Large intestine (tissue), 3 donors: ENCODE measurements at regions not wholly inside any gene's neighbourhood (a gene's known extent, or its start where the extent isn't known, plus 50 kb on each side); places are given as distances from the start of the nearest gene placed in this dataset.
"Not testable (repeated sequence)": the region's sequence is repeated elsewhere in the genome, so short reads cannot be mapped to it uniquely, and the experiment has no call there.

Experiments used
- DNase-seq, 2 donors: peaks; one replicate each; pipeline versions ENCODE4 v3.0.0 to v3.0.0-alpha.2; 2013
- H3K27ac ChIP-seq: one replicate; pipeline ENCODE4 v1.5.1; 2013; ENCODE audit warnings: low read length
- H3K27me3 ChIP-seq: 2 replicates; pipeline ENCODE4 v1.6.1; 2013; ENCODE audit warnings: low read length; ENCODE audit not compliant: control insufficient read depth, insufficient read depth
- H3K36me3 ChIP-seq: 2 replicates; pipeline ENCODE4 v1.6.1; 2013; ENCODE audit warnings: low read length; ENCODE audit not compliant: control insufficient read depth, insufficient read depth
- H3K4me1 ChIP-seq: one replicate; pipeline ENCODE4 v1.6.1; 2013; ENCODE audit warnings: low read length; ENCODE audit not compliant: control insufficient read depth, insufficient read depth
- H3K4me3 ChIP-seq: one replicate; pipeline ENCODE4 v1.5.1; 2013; ENCODE audit warnings: low read length
- H3K9me3 ChIP-seq: one replicate; pipeline ENCODE4 v1.6.1; 2013; ENCODE audit warnings: mild to moderate bottlenecking, low read depth, low read length, moderate library complexity; ENCODE audit not compliant: control insufficient read depth
- WGBS: methylation state at CpG from one replicate; pipeline ENCODE4 v1.1.5; 2013; ENCODE audit warnings: low lambda C conversion rate; ENCODE audit not compliant: insufficient coverage; 5-methylcytosine and 5-hydroxymethylcytosine counted together

GRCh38 chr4:30868111-30868895, 148.1 kb downstream of the PCDH7 start:
- H3K36me3 ChIP-seq, result no peaks in the 10 kb centered on the region
- H3K4me3 ChIP-seq, result no peak overlapping the region
- no peaks in the 10 kb centered on the region for H3K9me3 ChIP-seq
- H3K27ac ChIP-seq, result no peak overlapping the region
- no peaks in the 10 kb centered on the region for H3K27me3 ChIP-seq
- 92% methylated on average over 2 of the region's 5 CpGs for WGBS
- peaks cover 3% of the 10 kb centered on the region for H3K4me1 ChIP-seq
- peak in 1 of 2 donors; percentile 17 for DNase-seq

GRCh38 chr4:30869387-30869786, 149.2 kb downstream of the PCDH7 start:
- H3K36me3 ChIP-seq, H3K27me3 ChIP-seq, H3K4me3 ChIP-seq, DNase-seq, H3K4me1 ChIP-seq, H3K9me3 ChIP-seq, H3K27ac ChIP-seq: not testable (repeated sequence)
- WGBS, result no CpG with 5 or more reads among the region's 1 CpG

GRCh38 chr4:30870513-30870912, 150.3 kb downstream of the PCDH7 start:
- no peak for DNase-seq

GRCh38 chr4:30875658-30876269, 155.6 kb downstream of the PCDH7 start:
- DNase-seq, result no peak
- WGBS, result 71% methylated on average over 2 of the region's 3 CpGs
- H3K27me3 ChIP-seq, result no peaks in the 10 kb centered on the region
- no peaks in the 10 kb centered on the region for H3K4me1 ChIP-seq
- H3K9me3 ChIP-seq, result no peaks in the 10 kb centered on the region
- no peak overlapping the region for H3K4me3 ChIP-seq
- H3K36me3 ChIP-seq, result no peaks in the 10 kb centered on the region
- H3K27ac ChIP-seq, result no peak overlapping the region

More at GRCh38 chr4:30870513-30870912, 150.3 kb downstream of the PCDH7 start:
- H3K36me3 ChIP-seq, result no peaks in the 10 kb centered on the region
- WGBS, result 100% methylated on average over 1 of the region's 2 CpGs
- no peaks in the 10 kb centered on the region for H3K9me3 ChIP-seq
- no peaks in the 10 kb centered on the region for H3K27me3 ChIP-seq
- H3K4me3 ChIP-seq, result no peak overlapping the region
- H3K27ac ChIP-seq, result no peak overlapping the region
- H3K4me1 ChIP-seq, result peaks cover 3% of the 10 kb centered on the region

GRCh38 chr4:30879855-30880598, 159.9 kb downstream of the PCDH7 start:
- no peaks in the 10 kb centered on the region for H3K9me3 ChIP-seq
- no peaks in the 10 kb centered on the region for H3K4me1 ChIP-seq
- no peaks in the 10 kb centered on the region for H3K36me3 ChIP-seq
- H3K27me3 ChIP-seq, result no peaks in the 10 kb centered on the region
- H3K4me3 ChIP-seq, result no peak overlapping the region
- H3K27ac ChIP-seq, result no peak overlapping the region
- no peak for DNase-seq

- H3K4me1 ChIP-seq, result no peaks in the 10 kb centered on the region
- no CpG with 5 or more reads among the region's 2 CpGs for WGBS
- H3K9me3 ChIP-seq, result no peaks in the 10 kb centered on the region
- H3K27ac ChIP-seq, result no peak overlapping the region
- no peak overlapping the region for H3K4me3 ChIP-seq
- H3K36me3 ChIP-seq, result no peaks in the 10 kb centered on the region
- no peak for DNase-seq
- H3K27me3 ChIP-seq, result no peaks in the 10 kb centered on the region
These were observed 161.8 kb downstream of the PCDH7 start for GRCh38 chr4:30881985-30882384.

GRCh38 chr4:30882443-30882842, 162.3 kb downstream of the PCDH7 start:
- DNase-seq, result no peak
- WGBS, result 57% methylated on average over 1 of the region's 1 CpG
- no peak overlapping the region for H3K4me3 ChIP-seq

GRCh38 chr4:30882995-30883675, 163.0 kb downstream of the PCDH7 start:
- no peak overlapping the region for H3K27ac ChIP-seq
- H3K4me3 ChIP-seq, result no peak overlapping the region
- H3K4me1 ChIP-seq, result no peaks in the 10 kb centered on the region
- no peaks in the 10 kb centered on the region for H3K27me3 ChIP-seq
- H3K9me3 ChIP-seq, result no peaks in the 10 kb centered on the region
- 100% methylated on average over 2 of the region's 7 CpGs for WGBS
- H3K36me3 ChIP-seq, result no peaks in the 10 kb centered on the region
- DNase-seq, result no peak

More at GRCh38 chr4:30882443-30882842, 162.3 kb downstream of the PCDH7 start:
- Histone ChIP-seq H3K36me3 (no peaks in the 10 kb centered on the region), H3K27ac (no peak overlapping the region), H3K9me3 (no peaks in the 10 kb centered on the region), H3K27me3 (no peaks in the 10 kb centered on the region), H3K4me1 (no peaks in the 10 kb centered on the region)

GRCh38 chr4:30901461-30902451, 181.6 kb downstream of the PCDH7 start:
- DNase-seq, result peak; percentile 51 to 82
- no peaks in the 10 kb centered on the region for H3K36me3 ChIP-seq
- H3K4me1 ChIP-seq, result peaks cover 15% of the 10 kb centered on the region
- 38% methylated on average over 4 of the region's 10 CpGs for WGBS
- H3K27ac ChIP-seq, result peak overlapping the region; percentile 58
- no peaks in the 10 kb centered on the region for H3K9me3 ChIP-seq
- H3K27me3 ChIP-seq, result no peaks in the 10 kb centered on the region
- H3K4me3 ChIP-seq, result no peak overlapping the region
